ENCODE measurements at regions not wholly inside any gene's neighbourhood (a gene's known extent, or its start where the extent isn't known, plus 50 kb on each side); places are given as distances from the start of the nearest gene placed in this dataset.

DNA sequence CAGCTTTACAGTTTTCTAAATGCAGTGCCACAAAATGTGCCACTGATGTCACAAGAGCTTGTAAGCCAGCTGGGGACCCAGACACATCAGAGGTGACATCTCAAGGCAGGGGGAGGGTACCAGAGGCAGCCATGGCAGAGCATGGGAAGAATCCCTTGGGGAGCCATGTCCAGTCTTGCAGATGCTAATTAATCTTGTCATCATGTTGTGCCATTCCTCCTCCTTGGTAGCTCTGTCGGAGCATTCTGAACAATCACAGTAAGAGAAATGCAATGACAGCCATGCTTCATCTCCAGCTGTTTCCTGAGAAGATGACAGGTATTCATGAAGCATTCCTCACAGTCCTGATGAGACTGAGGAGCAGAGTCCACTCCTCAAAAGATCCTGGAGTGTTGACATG, 287.9 kb downstream of the RPAP3 start:
- TF ChIP-seq, protein P1, sequence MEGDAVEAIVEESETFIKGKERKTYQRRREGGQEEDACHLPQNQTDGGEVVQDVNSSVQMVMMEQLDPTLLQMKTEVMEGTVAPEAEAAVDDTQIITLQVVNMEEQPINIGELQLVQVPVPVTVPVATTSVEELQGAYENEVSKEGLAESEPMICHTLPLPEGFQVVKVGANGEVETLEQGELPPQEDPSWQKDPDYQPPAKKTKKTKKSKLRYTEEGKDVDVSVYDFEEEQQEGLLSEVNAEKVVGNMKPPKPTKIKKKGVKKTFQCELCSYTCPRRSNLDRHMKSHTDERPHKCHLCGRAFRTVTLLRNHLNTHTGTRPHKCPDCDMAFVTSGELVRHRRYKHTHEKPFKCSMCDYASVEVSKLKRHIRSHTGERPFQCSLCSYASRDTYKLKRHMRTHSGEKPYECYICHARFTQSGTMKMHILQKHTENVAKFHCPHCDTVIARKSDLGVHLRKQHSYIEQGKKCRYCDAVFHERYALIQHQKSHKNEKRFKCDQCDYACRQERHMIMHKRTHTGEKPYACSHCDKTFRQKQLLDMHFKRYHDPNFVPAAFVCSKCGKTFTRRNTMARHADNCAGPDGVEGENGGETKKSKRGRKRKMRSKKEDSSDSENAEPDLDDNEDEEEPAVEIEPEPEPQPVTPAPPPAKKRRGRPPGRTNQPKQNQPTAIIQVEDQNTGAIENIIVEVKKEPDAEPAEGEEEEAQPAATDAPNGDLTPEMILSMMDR (IDR thresholded peaks at IDR 0.05) = no peak
- no peak for TF ChIP-seq POLR2A (IDR thresholded peaks at IDR 0.05)
